22Rv1 (cell line): ENCODE measurements at regions not wholly inside any gene's neighbourhood (a gene's known extent, or its start where the extent isn't known, plus 50 kb on each side); places are given as distances from the start of the nearest gene placed in this dataset.

Experiments
- CTCF ChIP-seq: fragments of 450-650 bp; IDR thresholded peaks from 2 replicates; pipeline ENCODE4 v1.5.1; 2017; ENCODE audit warnings: mild to moderate bottlenecking
- ZFX ChIP-seq: fragments of 450-650 bp; IDR thresholded peaks from 2 replicates; pipeline ENCODE4 v1.6.1; 2017; ENCODE audit warnings: antibody characterized with exemption, borderline replicate concordance

- TF ChIP-seq CTCF, result no peak
- no peak for TF ChIP-seq ZFX
These were observed 127.5 kb upstream of the C1orf174 start for GRCh38 chr1:4027492-4028138.
